ENCODE measurements at regions not wholly inside any gene's neighbourhood (a gene's known extent, or its start where the extent isn't known, plus 50 kb on each side); places are given as distances from the start of the nearest gene placed in this dataset.

DNA sequence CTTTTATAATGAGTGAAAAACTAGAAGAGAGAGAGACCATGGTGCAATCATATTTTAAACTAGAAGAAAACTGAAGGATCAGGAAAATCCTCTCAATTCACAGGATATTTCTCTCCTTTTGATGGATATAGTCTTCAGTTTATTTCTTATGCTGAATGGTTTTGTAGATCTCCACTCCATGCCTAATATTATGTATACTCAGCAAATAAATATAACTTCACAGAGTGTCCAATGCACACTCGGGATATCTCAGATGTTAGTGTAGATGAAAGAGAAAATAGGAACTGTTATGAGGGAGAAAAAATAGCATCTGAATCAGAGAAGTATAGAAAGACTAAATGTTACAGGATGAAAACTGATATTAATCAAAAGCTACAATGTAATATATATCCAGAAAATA is 1324.5 kb upstream of the PIK3C3 start:
- TF ChIP-seq, protein P1, sequence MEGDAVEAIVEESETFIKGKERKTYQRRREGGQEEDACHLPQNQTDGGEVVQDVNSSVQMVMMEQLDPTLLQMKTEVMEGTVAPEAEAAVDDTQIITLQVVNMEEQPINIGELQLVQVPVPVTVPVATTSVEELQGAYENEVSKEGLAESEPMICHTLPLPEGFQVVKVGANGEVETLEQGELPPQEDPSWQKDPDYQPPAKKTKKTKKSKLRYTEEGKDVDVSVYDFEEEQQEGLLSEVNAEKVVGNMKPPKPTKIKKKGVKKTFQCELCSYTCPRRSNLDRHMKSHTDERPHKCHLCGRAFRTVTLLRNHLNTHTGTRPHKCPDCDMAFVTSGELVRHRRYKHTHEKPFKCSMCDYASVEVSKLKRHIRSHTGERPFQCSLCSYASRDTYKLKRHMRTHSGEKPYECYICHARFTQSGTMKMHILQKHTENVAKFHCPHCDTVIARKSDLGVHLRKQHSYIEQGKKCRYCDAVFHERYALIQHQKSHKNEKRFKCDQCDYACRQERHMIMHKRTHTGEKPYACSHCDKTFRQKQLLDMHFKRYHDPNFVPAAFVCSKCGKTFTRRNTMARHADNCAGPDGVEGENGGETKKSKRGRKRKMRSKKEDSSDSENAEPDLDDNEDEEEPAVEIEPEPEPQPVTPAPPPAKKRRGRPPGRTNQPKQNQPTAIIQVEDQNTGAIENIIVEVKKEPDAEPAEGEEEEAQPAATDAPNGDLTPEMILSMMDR (IDR thresholded peaks at IDR 0.05): no peak
- no peak for TF ChIP-seq POLR2A (IDR thresholded peaks at IDR 0.05)
